Glutamatergic neuron (in vitro differentiated cells): ENCODE measurements at regions not wholly inside any gene's neighbourhood (a gene's known extent, or its start where the extent isn't known, plus 50 kb on each side); places are given as distances from the start of the nearest gene placed in this dataset.

ENCODE experiments used
- DNase-seq: peaks from one replicate; pipeline ENCODE4 v3.0.0; 2022
- H3K27ac Mint-ChIP-seq: one replicate; pipeline ENCODE4 v1.8.0; 2020; ENCODE audit warnings: mild to moderate bottlenecking, mixed read lengths, inconsistent platforms; ENCODE audit not compliant: unreplicated experiment
- H3K27me3 Mint-ChIP-seq: one replicate; pipeline ENCODE4 v1.8.0; 2020; ENCODE audit warnings: mild to moderate bottlenecking, moderate library complexity, mixed read lengths, inconsistent platforms; ENCODE audit not compliant: unreplicated experiment
- H3K36me3 Mint-ChIP-seq: one replicate; pipeline ENCODE4 v1.8.0; 2020; ENCODE audit warnings: mild to moderate bottlenecking, mixed read lengths, inconsistent platforms; ENCODE audit not compliant: unreplicated experiment
- H3K4me1 Mint-ChIP-seq: one replicate; pipeline ENCODE4 v1.8.0; 2020; ENCODE audit warnings: mild to moderate bottlenecking, low read depth, mixed read lengths, inconsistent platforms; ENCODE audit not compliant: unreplicated experiment
- H3K4me3 Mint-ChIP-seq: one replicate; pipeline ENCODE4 v1.8.0; 2020; ENCODE audit warnings: mild to moderate bottlenecking, mixed read lengths, inconsistent platforms; ENCODE audit not compliant: unreplicated experiment
- H3K9me3 Mint-ChIP-seq: one replicate; pipeline ENCODE4 v1.8.0; 2020; ENCODE audit warnings: mild to moderate bottlenecking, moderate library complexity, mixed read lengths, inconsistent platforms; ENCODE audit not compliant: unreplicated experiment
- CTCF ChIP-seq: fragments of 200-600 bp; sonication (generic); IDR thresholded peaks from one replicate; pipeline ENCODE4 v1.5.0; 2021; ENCODE audit not compliant: partially characterized antibody, unreplicated experiment

- no peak for DNase-seq
- Mint-ChIP-seq H3K27ac (no peak overlapping the region), H3K4me1 (no peaks in the 10 kb centered on the region), H3K36me3 (peaks cover 5% of the 10 kb centered on the region), H3K27me3 (no peaks in the 10 kb centered on the region), H3K4me3 (no peak overlapping the region), H3K9me3 (no peaks in the 10 kb centered on the region)
- TF ChIP-seq CTCF: no peak
These were observed 336.7 kb upstream of the KLF6 start for GRCh38 chr10:4121502-4122380.

GRCh38 chr10:4120096-4120853, 335.3 kb upstream of the KLF6 start:
- Mint-ChIP-seq H3K27ac (no peak overlapping the region), H3K9me3 (no peaks in the 10 kb centered on the region), H3K4me3 (no peak overlapping the region), H3K4me1 (no peaks in the 10 kb centered on the region), H3K27me3 (no peaks in the 10 kb centered on the region), H3K36me3 (no peaks in the 10 kb centered on the region)
- TF ChIP-seq CTCF: no peak
- no peak for DNase-seq

- Mint-ChIP-seq H3K27ac (no peak overlapping the region), H3K36me3 (no peaks in the 10 kb centered on the region), H3K4me1 (no peaks in the 10 kb centered on the region), H3K4me3 (no peak overlapping the region), H3K27me3 (no peaks in the 10 kb centered on the region), H3K9me3 (no peaks in the 10 kb centered on the region)
- DNase-seq: no peak
- TF ChIP-seq CTCF: no peak
These were observed 334.1 kb upstream of the KLF6 start for GRCh38 chr10:4119107-4119506.

DNA sequence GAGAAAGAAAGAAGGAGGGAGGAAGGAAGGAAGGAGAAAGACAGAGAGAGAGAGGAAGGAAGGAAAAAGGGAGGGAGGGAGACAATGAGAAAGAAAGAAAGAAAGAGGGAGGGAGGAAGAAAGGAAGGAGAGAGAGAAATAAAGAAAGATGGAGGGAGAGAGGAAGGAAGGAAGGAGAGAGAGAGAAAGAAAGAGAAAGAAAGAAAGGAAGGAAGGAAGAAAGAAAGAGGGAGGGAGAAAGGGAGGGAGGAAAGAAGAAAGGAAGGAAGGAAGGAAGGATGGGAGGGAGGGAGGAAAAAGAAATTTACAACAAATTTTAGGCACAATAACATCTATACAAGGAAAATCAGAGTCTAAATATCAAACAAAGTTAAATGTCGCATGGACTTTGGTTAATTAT, 332.6 kb upstream of the KLF6 start:
- TF ChIP-seq CTCF: no peak
- no peak overlapping the region for H3K27ac Mint-ChIP-seq
- H3K27me3 Mint-ChIP-seq: no peaks in the 10 kb centered on the region
- no peaks in the 10 kb centered on the region for H3K9me3 Mint-ChIP-seq
- no peak for DNase-seq
- no peaks in the 10 kb centered on the region for H3K4me1 Mint-ChIP-seq
- no peaks in the 10 kb centered on the region for H3K36me3 Mint-ChIP-seq
- no peak overlapping the region for H3K4me3 Mint-ChIP-seq

- DNase-seq: no peak
- Mint-ChIP-seq H3K4me3 (no peak overlapping the region), H3K9me3 (no peaks in the 10 kb centered on the region), H3K4me1 (no peaks in the 10 kb centered on the region), H3K36me3 (no peaks in the 10 kb centered on the region), H3K27ac (no peak overlapping the region), H3K27me3 (no peaks in the 10 kb centered on the region)
- TF ChIP-seq CTCF: no peak
These were observed 326.6 kb upstream of the KLF6 start for GRCh38 chr10:4111643-4112042.
